Large intestine (tissue), 3 donors: ENCODE measurements at regions not wholly inside any gene's neighbourhood (a gene's known extent, or its start where the extent isn't known, plus 50 kb on each side); places are given as distances from the start of the nearest gene placed in this dataset.

ENCODE experiments used
- DNase-seq, 2 donors: peaks; one replicate each; pipeline versions ENCODE4 v3.0.0 to v3.0.0-alpha.2; 2013
- H3K27ac ChIP-seq: one replicate; pipeline ENCODE4 v1.5.1; 2013; ENCODE audit warnings: low read length
- H3K27me3 ChIP-seq: 2 replicates; pipeline ENCODE4 v1.6.1; 2013; ENCODE audit warnings: low read length; ENCODE audit not compliant: control insufficient read depth, insufficient read depth
- H3K36me3 ChIP-seq: 2 replicates; pipeline ENCODE4 v1.6.1; 2013; ENCODE audit warnings: low read length; ENCODE audit not compliant: control insufficient read depth, insufficient read depth
- H3K4me1 ChIP-seq: one replicate; pipeline ENCODE4 v1.6.1; 2013; ENCODE audit warnings: low read length; ENCODE audit not compliant: control insufficient read depth, insufficient read depth
- H3K4me3 ChIP-seq: one replicate; pipeline ENCODE4 v1.5.1; 2013; ENCODE audit warnings: low read length
- H3K9me3 ChIP-seq: one replicate; pipeline ENCODE4 v1.6.1; 2013; ENCODE audit warnings: mild to moderate bottlenecking, low read depth, low read length, moderate library complexity; ENCODE audit not compliant: control insufficient read depth
- WGBS: methylation state at CpG from one replicate; pipeline ENCODE4 v1.1.5; 2013; ENCODE audit warnings: low lambda C conversion rate; ENCODE audit not compliant: insufficient coverage; 5-methylcytosine and 5-hydroxymethylcytosine counted together

DNA sequence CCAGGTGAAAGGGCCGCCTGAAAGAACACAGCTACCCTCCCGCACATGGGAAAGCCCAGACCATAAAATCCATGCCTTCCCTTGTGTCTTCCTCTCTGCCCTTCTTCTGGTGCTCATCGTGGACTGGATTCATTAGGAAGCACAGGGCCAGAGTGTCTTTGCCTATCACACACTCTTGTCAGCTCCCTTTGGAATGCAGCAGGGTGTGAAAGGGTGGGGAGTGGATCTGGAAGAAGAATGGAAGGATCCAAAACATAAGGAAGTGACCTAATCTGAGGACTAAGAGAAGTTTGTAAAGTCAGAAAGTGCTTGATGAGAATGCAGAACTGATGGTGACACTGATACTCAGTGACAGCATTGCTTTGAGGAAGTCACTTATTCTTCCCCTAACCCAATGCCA is 1147.3 kb upstream of the GOT2 start:
- Histone ChIP-seq H3K4me1 (no peaks in the 10 kb centered on the region), H3K36me3 (no peaks in the 10 kb centered on the region), H3K27ac (no peak overlapping the region), H3K27me3 (no peaks in the 10 kb centered on the region), H3K9me3 (no peaks in the 10 kb centered on the region), H3K4me3 (no peak overlapping the region)
- no CpG with 5 or more reads among the region's 3 CpGs for WGBS
- no peak for DNase-seq

DNA sequence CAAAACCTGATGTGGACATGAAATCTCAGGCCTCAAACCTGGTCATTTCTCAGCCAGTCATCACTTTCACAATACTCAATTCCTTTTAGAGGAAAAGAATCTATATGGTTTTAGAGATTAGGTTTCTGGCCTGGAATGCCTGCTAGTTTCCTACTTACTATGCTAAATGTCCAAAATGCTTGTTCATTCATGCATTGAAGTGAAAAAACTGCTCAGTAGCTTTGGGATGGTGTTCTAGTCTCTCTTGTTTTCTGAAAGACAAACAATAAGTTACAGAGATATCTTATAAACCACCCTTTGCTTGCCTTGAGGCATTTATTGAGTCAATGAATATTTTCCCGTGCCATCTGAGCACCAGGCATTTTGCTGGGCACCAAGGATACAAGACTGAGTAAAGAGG is 1146.5 kb upstream of the GOT2 start:
- H3K36me3 ChIP-seq, result no peaks in the 10 kb centered on the region
- H3K4me1 ChIP-seq, result no peaks in the 10 kb centered on the region
- H3K9me3 ChIP-seq, result no peaks in the 10 kb centered on the region
- H3K27me3 ChIP-seq, result no peaks in the 10 kb centered on the region
- no peak overlapping the region for H3K27ac ChIP-seq
- no peak overlapping the region for H3K4me3 ChIP-seq
- no peak for DNase-seq
- WGBS, result no CpG with 5 or more reads among the region's 1 CpG

DNA sequence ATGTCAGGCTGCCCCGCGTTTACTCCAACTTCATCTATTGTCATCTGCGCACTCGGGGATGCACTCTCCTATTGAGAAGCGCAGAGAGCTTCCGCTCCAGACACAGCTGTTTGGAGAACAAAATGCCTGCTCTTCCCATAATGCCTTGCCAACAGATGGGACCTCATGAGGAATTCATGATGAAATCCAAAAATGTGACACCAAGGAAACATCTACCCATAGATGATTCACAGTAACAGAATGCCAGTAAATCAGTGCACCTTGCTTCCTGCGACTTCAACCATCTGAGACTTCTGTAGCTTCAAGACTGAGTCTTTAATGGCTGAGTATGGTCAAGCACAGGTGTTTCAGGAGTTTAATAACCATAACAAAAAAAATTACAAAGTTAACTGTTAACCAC is 1144.9 kb upstream of the GOT2 start:
- H3K27me3 ChIP-seq, result no peaks in the 10 kb centered on the region
- H3K36me3 ChIP-seq, result no peaks in the 10 kb centered on the region
- H3K4me3 ChIP-seq, result no peak overlapping the region
- WGBS, result 100% methylated on average over 3 of the region's 7 CpGs
- no peaks in the 10 kb centered on the region for H3K4me1 ChIP-seq
- H3K9me3 ChIP-seq, result no peaks in the 10 kb centered on the region
- H3K27ac ChIP-seq, result no peak overlapping the region
- DNase-seq, result no peak

DNA sequence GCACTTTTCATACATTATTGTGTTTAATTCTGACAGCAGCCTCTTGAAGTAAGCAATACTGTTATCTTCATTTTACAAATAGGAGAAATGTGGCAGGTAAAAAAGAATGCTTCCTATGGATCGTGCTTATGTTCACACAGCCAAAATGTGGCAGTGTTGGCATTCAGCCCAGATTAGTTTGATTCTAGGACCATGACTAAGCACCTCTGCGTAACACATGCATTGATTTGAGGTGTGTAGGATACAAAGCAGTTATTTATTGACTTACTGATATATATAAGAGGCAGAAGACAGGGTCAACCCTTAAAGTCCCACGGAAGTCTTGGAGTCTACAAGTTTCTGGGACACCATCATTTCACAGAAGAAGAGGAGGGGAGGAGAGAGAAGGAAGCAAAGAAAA is 1144.4 kb upstream of the GOT2 start:
- Histone ChIP-seq H3K27me3 (no peaks in the 10 kb centered on the region), H3K4me3 (no peak overlapping the region), H3K27ac (no peak overlapping the region), H3K36me3 (no peaks in the 10 kb centered on the region), H3K4me1 (no peaks in the 10 kb centered on the region), H3K9me3 (no peaks in the 10 kb centered on the region)
- 71% methylated on average over 1 of the region's 3 CpGs for WGBS
- DNase-seq, result no peak

DNA sequence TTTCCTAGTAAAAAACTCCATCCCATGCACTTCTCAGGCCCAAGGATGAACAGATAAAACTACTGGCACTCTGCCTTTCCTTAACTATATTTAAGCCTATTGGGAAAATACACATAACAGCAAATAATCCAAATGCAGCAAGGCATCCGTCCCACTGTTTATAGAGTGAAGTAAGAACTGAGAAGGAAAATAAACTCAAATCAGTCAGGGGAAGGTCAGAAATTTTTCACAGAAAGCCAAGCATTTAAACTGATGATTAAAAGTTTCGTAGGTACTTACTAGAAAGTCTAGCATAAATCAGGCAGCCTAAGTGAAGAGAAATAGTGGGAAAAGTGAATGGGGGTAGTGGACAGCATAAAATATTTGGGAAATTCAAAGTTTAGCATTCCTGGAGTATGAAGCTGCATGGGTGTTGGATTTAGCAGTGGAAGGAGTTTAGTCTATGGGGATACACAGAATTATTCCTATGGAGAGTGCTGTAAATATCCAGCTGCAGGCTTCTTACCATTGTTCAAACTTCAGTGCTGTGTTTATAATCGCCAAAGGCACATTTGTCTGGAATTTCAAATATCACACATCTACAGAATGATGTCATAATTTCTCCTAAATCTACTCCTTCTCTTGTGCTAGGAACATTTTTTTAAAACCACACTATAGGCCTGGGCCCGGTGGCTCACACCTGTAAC is 1131.0 kb upstream of the GOT2 start:
- H3K9me3 ChIP-seq, result no peaks in the 10 kb centered on the region
- H3K36me3 ChIP-seq, result no peaks in the 10 kb centered on the region
- WGBS, result 88% methylated on average over 2 of the region's 4 CpGs
- H3K4me3 ChIP-seq, result no peak overlapping the region
- H3K27me3 ChIP-seq, result no peaks in the 10 kb centered on the region
- DNase-seq, result peak in 1 of 2 donors; percentile 15
- H3K27ac ChIP-seq, result no peak overlapping the region
- H3K4me1 ChIP-seq, result no peaks in the 10 kb centered on the region

DNA sequence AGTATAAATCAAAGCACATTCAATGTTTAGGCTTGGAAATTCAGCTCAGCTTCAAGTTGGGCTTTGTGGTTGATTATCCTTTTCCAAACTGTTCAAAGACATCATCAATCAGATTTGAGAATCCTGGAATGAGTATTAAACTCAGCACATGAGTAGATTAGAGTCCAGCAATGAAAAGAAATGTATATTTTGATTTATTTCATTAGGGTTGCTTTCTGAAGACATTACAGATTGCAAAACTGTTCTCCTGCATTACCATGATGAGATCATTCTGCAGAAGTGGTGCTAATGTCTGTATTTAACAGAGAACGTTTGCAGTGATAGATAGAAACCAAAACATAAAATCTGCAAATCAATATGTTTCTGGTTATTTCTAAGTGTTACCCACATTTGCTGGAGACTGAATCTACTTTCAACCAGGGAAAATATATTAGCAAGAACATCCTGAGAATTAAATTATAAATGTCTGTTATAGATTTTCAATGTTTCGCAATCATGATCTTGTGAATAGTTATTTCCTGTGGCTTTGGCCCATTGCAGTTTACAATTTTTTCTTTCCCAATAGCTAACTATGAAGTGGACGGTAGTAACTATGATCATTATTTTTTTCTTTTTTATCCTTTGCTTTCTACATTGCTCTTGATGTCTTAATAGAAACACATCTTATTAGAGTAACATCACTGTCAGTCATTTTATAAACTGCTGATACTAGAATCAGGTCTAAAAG is 1125.7 kb upstream of the GOT2 start:
- Histone ChIP-seq H3K27me3 (no peaks in the 10 kb centered on the region), H3K4me1 (no peaks in the 10 kb centered on the region), H3K4me3 (no peak overlapping the region), H3K27ac (no peak overlapping the region), H3K36me3 (no peaks in the 10 kb centered on the region), H3K9me3 (no peaks in the 10 kb centered on the region)
- no peak for DNase-seq
- WGBS, result 79% methylated on average over 2 of the region's 3 CpGs

DNA sequence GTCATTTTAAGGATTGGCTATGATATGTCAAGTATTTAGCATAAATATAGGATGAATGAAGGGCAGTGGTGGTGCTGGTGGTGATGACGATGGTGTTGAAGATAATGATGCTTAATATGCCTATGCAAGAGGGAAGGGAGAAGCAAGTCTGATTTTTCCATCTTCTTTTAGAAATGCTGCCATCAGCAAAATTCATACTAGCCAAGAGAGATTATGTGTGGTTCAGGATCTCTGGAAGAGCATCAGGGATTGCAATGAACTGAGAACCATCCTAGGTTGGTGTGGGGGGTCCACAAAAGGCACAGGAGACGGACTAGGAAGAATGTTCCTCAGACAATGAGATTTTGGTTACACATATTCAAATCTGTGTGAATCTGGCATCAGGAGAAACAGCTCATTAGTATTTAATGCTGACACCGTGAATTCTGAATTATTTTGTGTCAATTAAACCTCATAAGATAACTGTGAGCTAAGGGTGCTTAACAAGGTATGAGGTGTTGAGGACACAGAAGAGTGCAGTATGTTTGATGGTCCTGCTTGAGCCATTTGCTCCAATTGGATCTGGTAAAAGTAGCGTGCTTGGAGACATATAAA is 1120.8 kb upstream of the GOT2 start:
- Histone ChIP-seq H3K36me3 (no peaks in the 10 kb centered on the region), H3K4me1 (no peaks in the 10 kb centered on the region), H3K27me3 (no peaks in the 10 kb centered on the region), H3K4me3 (no peak overlapping the region), H3K9me3 (no peaks in the 10 kb centered on the region), H3K27ac (no peak overlapping the region)
- WGBS, result 40% methylated on average over 1 of the region's 4 CpGs
- no peak for DNase-seq

DNA sequence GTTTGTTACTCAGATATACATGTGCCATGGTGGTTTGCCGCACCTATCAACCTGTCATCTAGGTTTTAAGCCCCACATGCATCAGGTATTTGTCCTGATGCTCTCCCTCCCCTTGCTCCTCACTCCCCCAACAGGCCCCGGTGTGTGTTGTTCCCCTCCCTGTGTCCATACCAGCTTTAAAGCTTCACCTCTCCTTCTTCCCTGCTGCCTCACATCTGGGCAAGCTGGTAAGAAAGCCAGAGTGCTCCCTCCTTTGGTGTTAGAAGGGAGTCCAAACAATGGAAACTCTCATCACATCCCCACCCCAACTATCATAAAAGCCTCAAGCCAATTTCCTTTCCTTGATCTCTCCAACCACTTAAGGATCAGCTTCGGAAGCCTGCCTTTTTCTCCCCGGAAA is 1115.6 kb upstream of the GOT2 start:
- no peak overlapping the region for H3K4me3 ChIP-seq
- WGBS, result no CpG with 5 or more reads among the region's 4 CpGs
- no peaks in the 10 kb centered on the region for H3K9me3 ChIP-seq
- H3K27ac ChIP-seq, result no peak overlapping the region
- no peaks in the 10 kb centered on the region for H3K36me3 ChIP-seq
- no peaks in the 10 kb centered on the region for H3K27me3 ChIP-seq
- DNase-seq, result no peak
- H3K4me1 ChIP-seq, result no peaks in the 10 kb centered on the region

DNA sequence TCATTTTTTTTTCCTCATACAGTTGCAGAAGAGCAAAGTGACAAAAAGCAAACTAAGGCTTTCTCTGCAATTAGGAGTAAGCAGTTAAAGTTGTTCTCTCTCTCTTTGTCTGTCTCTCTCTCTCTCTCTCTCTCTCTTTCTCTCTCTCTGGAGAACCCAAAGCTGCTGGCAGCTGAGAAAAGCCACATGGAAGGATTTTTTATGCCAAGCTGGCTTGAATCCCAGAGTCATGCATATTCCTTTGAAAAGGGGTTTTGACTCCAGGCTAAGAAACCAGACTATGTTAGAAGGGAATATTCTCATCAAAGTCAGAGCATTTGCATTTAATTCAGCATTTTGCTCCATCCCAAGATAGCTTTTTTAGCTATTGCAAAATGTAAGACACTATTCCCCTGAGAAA is 1114.2 kb upstream of the GOT2 start:
- H3K4me3 ChIP-seq, result no peak overlapping the region
- DNase-seq, result no peak
- H3K4me1 ChIP-seq, result no peaks in the 10 kb centered on the region

DNA sequence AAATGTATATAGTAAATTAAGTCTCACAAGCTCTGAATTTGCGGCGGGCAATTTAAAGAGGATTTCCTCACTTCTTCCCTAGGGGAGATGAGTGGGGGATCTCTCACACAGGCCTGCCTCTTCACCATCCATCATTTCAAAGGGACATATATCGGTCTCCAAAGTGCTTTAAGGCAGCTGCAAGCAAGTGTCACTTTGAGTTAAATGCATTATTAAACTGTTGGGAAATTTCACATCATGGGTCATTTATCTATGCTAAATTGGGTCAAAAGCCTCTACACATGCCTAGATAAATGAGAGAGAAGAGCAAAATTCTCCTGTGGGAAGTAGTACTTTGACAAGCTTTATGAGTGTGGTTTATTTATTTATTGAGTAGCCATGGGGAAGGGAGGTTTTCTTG is 1106.1 kb upstream of the GOT2 start:
- Histone ChIP-seq H3K36me3 (no peaks in the 10 kb centered on the region), H3K27ac (no peak overlapping the region), H3K4me3 (no peak overlapping the region), H3K27me3 (no peaks in the 10 kb centered on the region), H3K4me1 (no peaks in the 10 kb centered on the region), H3K9me3 (peaks cover 4% of the 10 kb centered on the region)
- WGBS, result 90% methylated on average over 2 of the region's 3 CpGs
- DNase-seq, result no peak

More for the DNA sequence above, 1114.2 kb upstream of the GOT2 start:
- Histone ChIP-seq H3K9me3 (no peaks in the 10 kb centered on the region), H3K27me3 (no peaks in the 10 kb centered on the region), H3K27ac (no peak overlapping the region), H3K36me3 (no peaks in the 10 kb centered on the region)
